Stimulated activated CD4-positive, alpha-beta T cell treated with anti-CD3 and anti-CD28 coated beads, Interleukin-12 subunit alpha, Interleukin-12 subunit beta, amount 100 ng/mL, for 24 hours (primary cell): ENCODE measurements at regions not wholly inside any gene's neighbourhood (a gene's known extent, or its start where the extent isn't known, plus 50 kb on each side); places are given as distances from the start of the nearest gene placed in this dataset.

ENCODE experiments used
- DNase-seq, 2 experiments: peaks; one replicate each; pipeline ENCODE4 v3.0.0-alpha.2; 2020; ENCODE audit warnings: low read depth in 2 of 2

- DNase-seq = no peak
These were observed 65.5 kb upstream of the KLF3 start for GRCh38 chr4:38598489-38598888.

- DNase-seq = no peak
These were observed 63.4 kb upstream of the KLF3 start for GRCh38 chr4:38600575-38600974.

- DNase-seq = no peak
These were observed 62.6 kb upstream of the KLF3 start for GRCh38 chr4:38601244-38601915.

- DNase-seq = no peak
These were observed 62.1 kb upstream of the KLF3 start for GRCh38 chr4:38601916-38602291.

- DNase-seq = no peak
These were observed 60.3 kb upstream of the KLF3 start for GRCh38 chr4:38603652-38604051.

- no peak for DNase-seq
These were observed 58.7 kb upstream of the KLF3 start for GRCh38 chr4:38605181-38605752.

GRCh38 chr4:38605753-38606586 is 58.0 kb upstream of the KLF3 start:
- no peak for DNase-seq

- no peak for DNase-seq
These were observed 57.5 kb upstream of the KLF3 start for GRCh38 chr4:38606587-38606905.

- DNase-seq = no peak
These were observed 54.4 kb upstream of the KLF3 start for GRCh38 chr4:38609614-38610013.

GRCh38 chr4:38610521-38610920 is 53.5 kb upstream of the KLF3 start:
- DNase-seq = no peak

- no peak for DNase-seq
These were observed 53.0 kb upstream of the KLF3 start for GRCh38 chr4:38610966-38611431.

- no peak for DNase-seq
These were observed 52.3 kb upstream of the KLF3 start for GRCh38 chr4:38611676-38612075.

GRCh38 chr4:38612646-38613414 is 51.2 kb upstream of the KLF3 start:
- DNase-seq = no peak
